CD4-positive, alpha-beta T cell treated with Interleukin-1 beta for 1 hour (primary cell): ENCODE measurements at regions not wholly inside any gene's neighbourhood (a gene's known extent, or its start where the extent isn't known, plus 50 kb on each side); places are given as distances from the start of the nearest gene placed in this dataset.
"Not testable (repeated sequence)": the region's sequence is repeated elsewhere in the genome, so short reads cannot be mapped to it uniquely, and the experiment has no call there.

Source experiments
- DNase-seq, 2 donors: peaks; one replicate each; pipeline ENCODE4 v3.0.0-alpha.2; 2020 to 2022

- DNase-seq, result no peak
Measured at GRCh38 chr11:112519751-112520150, 259.1 kb upstream of the PLET1 start.

- DNase-seq, result no peak
Measured at GRCh38 chr11:112520354-112520753, 259.7 kb upstream of the PLET1 start.

GRCh38 chr11:112522536-112522935, 261.9 kb upstream of the PLET1 start:
- no peak for DNase-seq

- DNase-seq, result no peak
Measured at GRCh38 chr11:112523031-112523430, 262.4 kb upstream of the PLET1 start.

GRCh38 chr11:112523477-112523876, 262.8 kb upstream of the PLET1 start:
- no peak for DNase-seq

- no peak for DNase-seq
Measured at GRCh38 chr11:112523951-112524350, 263.3 kb upstream of the PLET1 start.

GRCh38 chr11:112524798-112525197, 264.1 kb upstream of the PLET1 start:
- DNase-seq, result no peak

GRCh38 chr11:112525270-112525669, 264.6 kb upstream of the PLET1 start:
- DNase-seq, result peak in 1 of 2 donors; percentile 10

GRCh38 chr11:112525844-112526590, 265.4 kb upstream of the PLET1 start:
- no peak for DNase-seq

GRCh38 chr11:112526699-112527416, 266.2 kb upstream of the PLET1 start:
- no peak for DNase-seq

- no peak for DNase-seq
Measured at GRCh38 chr11:112529071-112529470, 268.4 kb upstream of the PLET1 start.

- DNase-seq, result no peak
Measured at GRCh38 chr11:112532506-112532905, 271.8 kb upstream of the PLET1 start.

GRCh38 chr11:112533682-112534081, 273.0 kb upstream of the PLET1 start:
- DNase-seq, result no peak

- DNase-seq, result no peak
Measured at GRCh38 chr11:112534208-112534607, 273.5 kb upstream of the PLET1 start.

GRCh38 chr11:112537026-112537425, 276.4 kb upstream of the PLET1 start:
- DNase-seq, result no peak

- no peak for DNase-seq
Measured at GRCh38 chr11:112537846-112538330, 277.2 kb upstream of the PLET1 start.

- DNase-seq, result no peak
Measured at GRCh38 chr11:112538534-112539280, 278.0 kb upstream of the PLET1 start.

- not testable (repeated sequence) for DNase-seq
Measured at GRCh38 chr11:112539281-112539555, 278.6 kb upstream of the PLET1 start.

GRCh38 chr11:112539741-112540140, 279.1 kb upstream of the PLET1 start:
- no peak for DNase-seq

- no peak for DNase-seq
Measured at GRCh38 chr11:112540261-112540660, 279.6 kb upstream of the PLET1 start.

- no peak for DNase-seq
Measured at GRCh38 chr11:112541140-112542046, 280.7 kb upstream of the PLET1 start.

GRCh38 chr11:112542479-112542878, 281.8 kb upstream of the PLET1 start:
- no peak for DNase-seq

- DNase-seq, result no peak
Measured at GRCh38 chr11:112543390-112543789, 282.7 kb upstream of the PLET1 start.
